ENCODE measurements at regions not wholly inside any gene's neighbourhood (a gene's known extent, or its start where the extent isn't known, plus 50 kb on each side); places are given as distances from the start of the nearest gene placed in this dataset.
"Not testable (repeated sequence)": the region's sequence is repeated elsewhere in the genome, so short reads cannot be mapped to it uniquely, and the experiment has no call there.

DNA sequence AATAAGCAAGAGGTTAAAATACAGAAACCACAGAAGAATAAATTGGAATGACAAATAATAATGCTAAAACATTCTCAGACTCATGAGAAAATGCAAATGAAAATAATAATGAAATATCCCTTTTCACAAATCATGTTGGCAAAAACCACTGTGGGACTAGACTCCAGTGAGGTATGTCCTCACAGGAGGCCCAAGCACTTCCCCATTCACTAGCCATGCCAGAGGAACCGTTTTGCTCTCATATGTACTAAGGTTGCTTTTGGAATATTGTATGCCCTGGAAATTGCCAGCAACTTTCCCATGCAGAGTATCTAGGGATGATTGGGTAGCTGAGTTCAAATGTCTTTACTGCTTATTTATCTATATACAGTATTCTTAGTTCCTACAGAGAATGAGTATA, 106.2 kb upstream of the CHORDC1 start:
- no peak for DNase-seq

GRCh38 chr11:90326647-90327046, 103.8 kb upstream of the CHORDC1 start:
- DNase-seq = no peak

DNA sequence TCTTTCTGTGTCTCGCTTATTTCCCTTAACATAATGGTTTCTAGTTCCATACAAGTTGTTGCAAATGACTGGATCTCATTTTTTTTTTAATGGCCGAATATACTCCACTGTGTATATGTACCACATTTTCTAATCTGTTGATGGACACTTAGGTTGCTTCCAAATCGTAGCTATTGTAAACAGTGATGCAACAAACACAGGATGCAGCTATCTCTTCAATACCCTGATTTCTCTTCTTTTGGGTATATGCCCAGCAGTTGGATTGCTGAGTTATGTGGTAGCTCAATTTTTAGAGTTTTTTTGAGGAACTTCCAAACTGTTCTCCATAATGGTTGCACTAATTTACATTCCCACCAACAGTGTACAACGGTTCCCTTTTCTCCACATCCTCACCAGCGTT, 100.4 kb upstream of the CHORDC1 start:
- no peak for DNase-seq

DNA sequence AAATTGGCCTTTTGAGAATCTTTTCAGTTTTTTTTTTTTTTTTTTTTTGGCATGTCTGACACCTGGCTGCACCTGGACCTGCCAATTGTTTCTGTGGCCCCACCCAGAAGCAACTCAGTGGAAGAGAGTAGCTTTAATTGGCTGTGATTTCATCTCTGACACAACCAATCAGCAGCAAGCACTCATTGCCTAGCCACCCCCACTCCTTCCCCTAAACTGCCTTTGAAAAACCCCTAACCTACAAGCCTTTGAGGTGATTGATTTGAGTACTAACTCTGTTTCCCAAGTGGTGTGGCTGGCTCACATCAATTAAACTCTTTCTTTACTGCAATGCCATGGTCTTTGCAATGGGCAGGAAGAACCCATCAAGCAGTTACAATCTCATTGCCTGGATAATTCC, 98.2 kb upstream of the CHORDC1 start:
- DNase-seq = no peak

- DNase-seq = no peak
Measured at GRCh38 chr11:90318651-90319050, 95.8 kb upstream of the CHORDC1 start.

DNA sequence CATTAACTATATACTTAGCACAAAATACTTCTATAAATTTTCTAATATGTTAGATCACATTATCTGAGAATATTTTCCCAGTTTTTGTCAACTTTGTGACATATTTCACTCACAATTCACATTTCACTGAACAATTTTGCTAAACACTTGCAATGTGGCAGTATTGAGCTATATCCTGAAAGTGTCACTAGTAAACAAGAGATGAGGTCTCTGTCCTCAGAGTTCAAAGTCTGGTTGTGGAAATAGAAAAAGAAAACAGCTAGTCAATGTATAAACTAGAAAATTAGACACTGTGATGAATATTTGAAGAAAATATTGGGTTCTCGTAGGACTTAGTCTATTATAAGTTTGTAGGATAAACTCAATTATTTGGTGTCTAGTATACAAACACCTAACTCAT, 87.4 kb upstream of the CHORDC1 start:
- no peak for DNase-seq

GRCh38 chr11:90309693-90310092, 86.8 kb upstream of the CHORDC1 start:
- DNase-seq = no peak

DNA sequence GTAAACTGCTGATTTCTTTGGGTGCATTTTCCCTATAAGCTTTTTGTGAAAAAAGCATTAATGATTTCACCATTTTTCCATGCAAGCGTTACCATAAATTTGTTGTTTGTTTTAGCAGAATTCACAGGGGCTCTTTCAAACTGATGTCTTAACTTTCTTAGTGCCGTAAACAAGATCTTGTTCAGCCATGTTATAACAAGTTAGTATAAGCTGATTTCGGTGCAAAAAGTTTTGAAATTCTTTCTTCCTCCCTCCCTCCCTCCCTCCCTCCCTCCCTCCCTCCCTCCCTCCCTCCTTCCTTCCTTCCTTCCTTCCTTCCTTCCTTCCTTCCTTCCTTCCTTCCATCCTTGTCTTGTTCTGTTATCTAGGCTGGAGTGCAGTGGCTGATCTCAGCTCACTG, 71.7 kb upstream of the CHORDC1 start:
- DNase-seq = no peak

- no peak for DNase-seq
Measured at GRCh38 chr11:90294091-90294490, 71.2 kb upstream of the CHORDC1 start.

- no peak for DNase-seq
Measured at GRCh38 chr11:90288212-90288821, 65.5 kb upstream of the CHORDC1 start.

DNA sequence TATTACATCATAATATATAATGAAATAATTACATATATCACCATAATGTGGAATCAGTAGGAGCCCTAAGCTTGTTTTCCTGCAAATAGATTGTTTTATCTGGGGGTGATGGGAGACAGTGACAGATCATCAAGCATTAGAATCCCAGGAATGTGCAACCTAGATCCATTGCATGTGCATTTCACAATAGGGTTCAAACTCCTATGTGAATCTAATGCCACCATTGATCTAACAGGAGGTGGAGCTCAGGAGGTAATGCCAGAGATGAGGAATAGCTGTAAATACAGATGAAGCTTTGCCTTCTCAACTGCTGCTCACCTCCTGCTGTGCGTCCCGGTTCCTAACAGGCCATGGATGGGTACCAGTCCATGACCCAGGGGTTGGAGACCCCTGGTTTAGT, 63.8 kb upstream of the CHORDC1 start:
- no peak for DNase-seq

- no peak for DNase-seq
Measured at GRCh38 chr11:90284171-90284570, 61.3 kb upstream of the CHORDC1 start.

DNA sequence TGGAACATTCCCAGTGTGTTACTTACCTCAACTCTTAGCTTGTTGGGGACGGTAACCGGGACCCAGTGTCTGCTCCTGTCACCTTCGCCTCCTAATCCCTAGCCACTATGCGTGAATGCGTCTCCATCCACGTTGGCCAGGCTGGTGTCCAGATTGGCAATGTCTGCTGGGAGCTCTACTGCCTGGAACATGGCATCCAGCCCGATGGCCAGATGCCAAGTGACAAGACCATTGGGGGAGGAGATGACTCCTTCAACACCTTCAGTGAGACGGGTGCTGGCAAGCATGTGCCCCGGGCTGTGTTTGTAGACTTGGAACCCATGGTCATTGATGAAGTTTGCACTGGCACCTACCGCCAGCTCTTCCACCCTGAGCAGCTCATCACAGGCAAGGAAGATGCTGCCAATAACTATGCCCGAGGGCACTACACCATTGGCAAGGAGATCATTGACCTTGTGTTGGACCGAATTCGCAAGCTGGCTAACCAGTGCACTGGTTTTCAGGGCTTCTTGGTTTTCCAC, 59.8 kb upstream of the CHORDC1 start:
- not testable (repeated sequence) for DNase-seq

- no peak for DNase-seq
Measured at GRCh38 chr11:90274362-90274761, 51.5 kb upstream of the CHORDC1 start.
